HG03097 (cell line): ENCODE measurements at regions not wholly inside any gene's neighbourhood (a gene's known extent, or its start where the extent isn't known, plus 50 kb on each side); places are given as distances from the start of the nearest gene placed in this dataset.

Experiments
- ATAC-seq: cut with Tn5 transposase; IDR thresholded peaks from one replicate; pipeline ENCODE4 v1.9.1; 2021; ENCODE audit not compliant: unreplicated experiment, low FRiP score

DNA sequence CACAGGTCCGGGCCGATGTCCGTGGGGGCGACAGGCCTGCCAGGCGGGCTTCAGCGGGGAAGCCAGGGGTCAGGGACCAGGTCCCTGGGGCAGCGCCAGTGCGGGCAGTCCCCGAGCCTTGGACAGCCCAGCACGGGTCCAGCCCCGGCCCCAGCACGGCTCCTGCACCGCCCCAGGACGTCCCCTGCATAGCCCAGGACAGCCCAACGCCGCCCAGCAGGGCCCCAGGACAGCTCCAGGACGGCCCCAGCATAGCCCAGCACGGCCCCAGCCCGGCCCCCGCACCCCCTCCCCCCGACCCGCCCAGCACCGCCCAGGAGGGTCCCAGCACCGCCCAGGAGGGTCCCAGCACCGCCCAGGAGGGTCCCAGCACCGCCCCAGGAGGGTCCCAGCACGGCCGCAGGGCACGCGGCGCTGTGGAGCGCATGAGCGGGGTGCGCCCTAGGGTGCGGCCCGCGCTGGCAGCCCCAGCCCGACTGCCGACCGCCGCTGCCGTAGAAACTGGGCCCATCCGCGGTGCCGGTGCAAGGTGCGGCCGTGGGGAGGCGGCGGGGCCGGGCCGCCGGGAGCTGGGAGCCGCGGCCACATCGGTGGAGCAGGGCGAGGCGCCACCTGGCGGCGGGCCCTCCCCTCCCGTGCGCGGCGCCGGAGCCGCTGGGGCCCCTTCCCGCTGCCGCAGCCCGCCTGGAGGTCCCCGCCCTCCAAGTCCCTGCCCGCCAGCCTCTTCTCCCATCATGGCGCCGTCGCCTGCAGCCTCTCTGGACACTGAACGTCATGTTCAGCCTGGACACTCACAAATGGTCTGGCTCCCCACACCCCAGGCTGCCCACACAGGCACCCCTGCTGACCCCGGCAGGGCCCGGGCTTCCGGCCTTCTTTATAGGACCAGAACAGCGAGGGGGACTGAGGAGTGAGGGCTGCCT, 106.8 kb upstream of the NKX1-1 start:
- ATAC-seq = no peak

DNA sequence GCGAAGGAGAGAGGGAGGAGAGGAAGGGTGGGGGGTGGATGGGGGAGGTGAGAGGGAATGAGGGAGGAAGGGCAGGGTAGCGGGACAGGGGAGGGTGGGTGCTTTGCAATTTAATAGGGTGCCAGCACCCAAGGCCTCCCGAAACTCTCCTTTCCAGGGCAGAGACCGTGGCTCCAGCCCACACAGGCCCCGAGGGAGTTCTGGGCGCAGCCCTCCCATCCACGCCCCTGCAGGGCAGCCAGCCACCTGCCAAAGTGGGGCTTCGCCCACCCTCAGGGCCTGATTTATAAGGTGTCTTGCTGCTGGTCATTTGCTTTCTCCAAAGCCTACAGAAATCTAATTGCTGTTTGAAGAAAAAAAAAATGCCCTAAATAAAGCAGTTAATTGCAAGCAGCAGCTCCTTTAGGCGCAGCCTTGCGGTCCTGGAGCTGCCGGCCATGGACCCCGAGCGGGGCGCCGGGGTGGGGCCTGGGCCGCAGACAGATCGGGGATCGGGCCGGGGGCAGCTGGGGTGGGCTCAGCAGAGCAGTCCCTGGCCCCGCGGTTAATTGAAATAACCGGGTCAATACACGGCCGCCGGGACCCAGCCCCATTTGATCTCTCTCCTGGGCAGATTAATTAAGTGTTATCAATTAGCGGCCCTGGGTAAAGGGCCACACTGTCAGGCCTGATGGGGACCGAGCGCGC, 106.0 kb upstream of the NKX1-1 start:
- no peak for ATAC-seq

DNA sequence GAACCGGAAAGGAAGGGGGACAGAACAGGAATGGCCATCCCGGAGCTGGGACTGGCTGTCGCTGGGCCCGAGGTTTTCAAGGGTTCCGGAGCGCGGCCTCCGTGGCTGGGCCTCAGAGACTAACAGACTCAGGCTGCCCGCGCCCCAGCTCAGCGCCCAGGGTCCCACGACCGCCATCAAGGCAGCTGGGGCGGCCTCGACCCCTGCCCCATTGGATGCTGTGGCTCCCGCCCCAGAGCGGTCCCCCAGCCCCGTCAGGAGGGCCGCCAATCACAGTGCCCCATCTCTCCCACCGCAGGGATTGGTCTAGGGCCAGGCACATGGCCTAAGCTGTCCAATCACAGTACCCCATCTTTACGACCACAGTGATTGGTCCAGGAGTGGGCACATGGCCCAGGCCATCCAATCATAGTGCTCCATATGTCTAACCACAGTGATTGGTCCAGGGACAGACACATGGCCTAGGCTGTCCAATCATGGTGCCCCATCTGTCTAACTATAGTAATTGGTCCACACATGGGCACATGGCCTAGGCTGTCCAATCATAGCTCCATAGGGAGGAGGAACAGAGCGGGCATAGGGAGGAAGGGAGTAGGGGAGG, 105.3 kb upstream of the NKX1-1 start:
- ATAC-seq = no peak

DNA sequence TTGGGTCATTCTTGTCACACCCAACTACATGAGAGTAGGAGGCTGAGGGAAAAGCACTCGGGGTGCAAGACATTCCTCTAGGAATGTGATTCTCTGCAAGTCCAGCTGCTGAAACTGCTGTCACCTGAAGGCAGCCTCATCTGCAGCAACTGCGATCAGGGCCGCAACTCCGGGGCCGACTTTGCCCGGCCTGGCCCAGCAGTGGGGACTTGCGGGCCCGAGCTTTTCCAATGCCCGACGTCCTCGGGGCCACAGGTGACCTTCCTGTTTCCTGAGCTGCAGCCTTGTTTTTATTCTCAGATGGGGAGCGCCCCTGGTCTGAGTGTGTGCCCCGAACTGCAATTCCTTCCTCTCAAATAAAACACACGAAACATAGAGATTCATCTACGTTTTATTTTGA, 104.7 kb upstream of the NKX1-1 start:
- no peak for ATAC-seq

DNA sequence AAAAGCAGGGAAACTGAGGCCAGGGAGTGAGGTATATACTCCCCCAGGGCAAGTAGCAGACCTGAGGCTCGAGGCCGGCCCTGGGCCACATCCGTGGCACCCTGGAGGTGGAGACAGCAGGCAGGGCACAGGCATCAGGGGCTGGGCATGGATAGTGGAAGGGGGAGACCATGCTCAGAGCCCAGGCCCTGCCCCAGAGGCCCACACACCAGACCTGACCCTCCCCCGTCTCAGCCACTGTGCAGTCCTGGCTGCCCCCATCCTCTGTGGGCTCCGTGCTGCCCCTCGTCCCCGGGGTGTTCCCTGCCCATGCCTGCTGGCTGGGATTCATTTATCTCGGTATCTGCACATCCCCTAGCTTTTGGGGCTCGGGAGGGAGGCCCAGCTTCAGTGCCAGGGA, 103.1 kb upstream of the NKX1-1 start:
- no peak for ATAC-seq

DNA sequence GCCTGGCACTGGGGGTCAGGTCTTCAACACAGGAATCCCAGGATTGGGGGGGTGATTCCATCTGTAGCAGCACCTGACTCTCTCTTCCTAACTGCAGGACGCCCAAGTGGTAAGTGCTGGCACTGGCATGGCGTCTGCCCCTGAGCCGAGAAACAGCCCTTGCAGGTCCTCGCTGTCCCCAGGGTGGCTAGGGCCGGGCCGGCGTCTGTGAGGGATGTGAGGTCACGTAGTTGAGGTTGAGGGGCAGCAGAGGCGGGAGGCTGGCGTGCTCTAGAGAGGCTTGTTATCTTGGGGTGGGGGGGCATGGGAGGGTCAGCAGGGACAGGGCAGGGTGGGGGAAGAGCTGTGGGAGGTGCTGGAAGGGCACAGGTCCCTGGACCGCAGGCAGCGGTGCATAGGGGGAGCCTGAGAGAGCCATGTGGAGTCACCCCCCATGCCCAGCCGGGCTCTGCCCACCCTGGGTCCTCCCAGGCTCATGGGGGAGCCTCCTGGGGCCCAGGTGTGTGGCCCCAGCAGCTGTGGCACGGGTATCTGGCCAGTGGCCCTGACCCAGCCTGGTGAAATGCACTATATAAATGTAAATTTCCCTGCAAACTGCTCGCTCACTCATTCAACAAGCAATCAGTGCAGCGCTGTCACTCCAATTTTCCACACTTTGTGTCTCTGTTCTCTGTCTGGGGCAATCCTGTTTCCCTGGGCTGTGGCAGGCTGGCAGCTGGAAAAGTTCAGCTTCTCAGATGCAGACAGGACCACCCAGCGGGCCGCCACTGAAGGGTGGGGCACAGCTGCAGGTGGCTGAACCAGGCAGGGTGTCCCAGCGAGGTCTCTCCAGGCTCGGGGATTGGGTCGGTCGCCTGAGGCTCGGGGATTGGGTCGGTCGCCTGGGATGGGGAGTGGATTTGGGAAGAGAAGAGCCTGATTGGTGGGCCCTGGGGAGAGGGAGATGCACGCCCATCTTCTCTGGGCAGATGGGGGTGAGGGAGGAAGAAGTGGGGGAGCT, 102.2 kb upstream of the NKX1-1 start:
- no peak for ATAC-seq

DNA sequence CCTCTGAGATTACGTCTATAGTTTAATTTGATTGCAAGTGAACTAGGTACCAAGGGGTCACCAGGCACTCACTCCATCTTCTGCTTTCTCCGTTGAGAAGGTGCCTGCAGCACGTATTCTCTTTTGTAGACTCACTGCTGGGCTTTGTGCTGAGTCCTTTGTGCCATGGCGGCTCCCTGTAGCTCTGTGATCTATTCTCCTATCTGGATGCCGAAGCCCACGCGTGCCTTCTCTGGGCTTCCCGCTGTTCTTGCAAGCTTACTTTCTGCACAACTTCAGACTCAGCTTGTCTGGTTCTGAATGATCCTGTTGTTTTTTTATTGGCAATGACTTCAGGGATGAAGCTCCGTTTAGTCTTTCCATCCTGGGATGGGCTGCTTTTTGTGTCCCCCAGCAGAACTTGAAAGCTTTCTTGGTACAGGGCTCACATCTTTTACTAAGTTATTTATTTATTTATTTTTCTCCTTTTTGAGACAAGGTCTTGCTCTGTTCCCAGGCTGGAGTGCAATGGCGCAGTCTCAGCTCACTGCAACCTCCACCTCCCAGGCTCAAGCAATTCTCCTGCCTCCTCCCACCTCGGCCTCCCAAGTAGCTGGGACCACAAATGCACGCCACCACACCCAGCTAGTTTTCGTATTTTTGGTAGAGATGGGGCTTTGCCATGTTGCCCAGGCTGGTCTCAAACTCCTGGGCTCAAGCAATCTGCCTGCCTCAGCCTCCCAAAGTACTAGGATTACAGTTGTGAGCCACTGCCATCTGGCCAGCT, 100.9 kb upstream of the NKX1-1 start:
- ATAC-seq = no peak

DNA sequence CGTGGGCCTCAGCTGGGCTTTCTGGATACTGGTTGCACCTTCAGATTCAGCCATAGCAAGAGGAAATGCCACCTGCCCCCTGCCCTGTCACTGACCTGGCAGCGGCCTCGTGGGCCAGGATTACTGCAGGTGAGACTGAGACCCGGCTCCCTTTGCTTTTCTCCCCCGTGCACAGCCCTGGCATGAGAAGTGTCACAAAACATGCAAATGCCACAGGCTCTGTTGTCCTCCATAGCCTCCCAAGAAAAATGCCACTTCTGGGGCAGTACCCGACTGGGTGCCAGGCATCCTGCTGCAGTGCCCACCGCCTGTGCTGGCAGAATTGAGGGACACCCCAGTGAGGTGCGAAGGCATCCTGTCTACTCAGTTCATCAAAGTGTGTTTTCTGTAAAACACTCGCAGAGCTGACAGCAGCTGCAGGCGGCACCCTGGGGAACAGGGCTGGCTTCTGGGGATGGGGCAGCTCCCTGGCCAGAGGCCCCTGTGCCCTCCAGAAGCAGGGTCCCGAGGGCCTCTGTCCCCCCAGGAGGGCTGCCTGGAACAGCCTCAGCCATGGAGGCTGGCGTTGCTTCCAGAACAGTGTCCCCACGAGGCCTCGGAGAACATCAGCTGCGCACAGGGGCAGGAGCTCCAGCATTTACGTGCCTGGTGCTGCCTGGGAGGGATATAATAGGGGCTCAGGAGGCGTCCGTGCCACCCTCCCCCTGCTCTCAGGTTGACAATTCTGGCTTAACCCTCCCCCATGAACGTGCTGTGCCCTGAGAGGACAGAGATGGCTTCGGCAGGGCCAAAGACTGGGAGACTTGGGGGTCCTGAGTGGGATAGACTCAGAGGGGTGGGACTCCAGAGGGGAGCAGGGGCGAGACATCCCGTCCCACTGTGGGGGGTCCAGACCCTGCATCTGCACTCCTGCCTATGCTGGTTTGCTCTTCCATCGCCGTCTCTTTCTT, 99.5 kb upstream of the NKX1-1 start:
- no peak for ATAC-seq

DNA sequence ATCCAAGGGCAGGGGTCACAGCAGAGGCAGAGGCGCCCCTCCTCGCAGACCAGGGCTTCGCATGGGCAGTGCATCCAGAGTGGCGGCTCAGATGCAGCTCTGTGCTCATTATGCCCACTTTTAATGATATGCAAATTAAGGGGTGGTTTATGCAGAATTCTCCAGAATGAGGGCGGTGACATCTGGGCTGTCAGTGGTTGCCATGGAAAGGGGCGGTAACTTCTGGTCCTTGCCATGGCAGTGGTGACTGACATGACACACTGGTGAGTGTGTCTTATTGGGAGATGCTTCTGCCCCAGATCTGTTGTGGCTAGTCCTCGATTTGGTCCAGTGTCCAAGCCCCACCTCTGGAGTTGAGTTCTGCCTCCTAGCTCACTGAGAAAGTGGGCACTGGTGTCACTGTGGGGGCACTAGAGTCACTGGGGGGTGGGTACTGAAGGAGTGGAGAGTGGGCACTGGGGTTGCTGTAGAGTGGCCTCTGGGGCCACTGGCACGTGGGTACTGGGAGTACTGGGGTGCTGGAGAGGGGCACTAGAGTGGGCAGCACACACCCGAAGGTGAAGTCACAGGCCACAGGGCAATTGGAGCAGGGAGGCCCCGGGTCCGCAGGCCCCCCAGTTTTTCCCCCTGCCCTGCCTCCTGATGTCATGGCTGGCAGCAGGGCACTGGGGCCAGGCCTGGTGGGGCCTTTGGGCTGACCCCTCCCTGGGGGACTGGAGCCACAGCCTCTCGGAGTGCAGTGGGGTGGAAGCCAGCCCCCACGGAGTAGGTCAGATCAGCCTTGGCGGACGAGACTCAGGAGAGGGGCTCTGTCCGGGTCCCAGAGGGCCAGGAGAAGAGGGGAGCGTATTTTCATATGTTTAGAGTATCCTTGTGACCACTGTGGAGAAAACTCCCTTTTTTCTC, 98.6 kb upstream of the NKX1-1 start:
- ATAC-seq = no peak

DNA sequence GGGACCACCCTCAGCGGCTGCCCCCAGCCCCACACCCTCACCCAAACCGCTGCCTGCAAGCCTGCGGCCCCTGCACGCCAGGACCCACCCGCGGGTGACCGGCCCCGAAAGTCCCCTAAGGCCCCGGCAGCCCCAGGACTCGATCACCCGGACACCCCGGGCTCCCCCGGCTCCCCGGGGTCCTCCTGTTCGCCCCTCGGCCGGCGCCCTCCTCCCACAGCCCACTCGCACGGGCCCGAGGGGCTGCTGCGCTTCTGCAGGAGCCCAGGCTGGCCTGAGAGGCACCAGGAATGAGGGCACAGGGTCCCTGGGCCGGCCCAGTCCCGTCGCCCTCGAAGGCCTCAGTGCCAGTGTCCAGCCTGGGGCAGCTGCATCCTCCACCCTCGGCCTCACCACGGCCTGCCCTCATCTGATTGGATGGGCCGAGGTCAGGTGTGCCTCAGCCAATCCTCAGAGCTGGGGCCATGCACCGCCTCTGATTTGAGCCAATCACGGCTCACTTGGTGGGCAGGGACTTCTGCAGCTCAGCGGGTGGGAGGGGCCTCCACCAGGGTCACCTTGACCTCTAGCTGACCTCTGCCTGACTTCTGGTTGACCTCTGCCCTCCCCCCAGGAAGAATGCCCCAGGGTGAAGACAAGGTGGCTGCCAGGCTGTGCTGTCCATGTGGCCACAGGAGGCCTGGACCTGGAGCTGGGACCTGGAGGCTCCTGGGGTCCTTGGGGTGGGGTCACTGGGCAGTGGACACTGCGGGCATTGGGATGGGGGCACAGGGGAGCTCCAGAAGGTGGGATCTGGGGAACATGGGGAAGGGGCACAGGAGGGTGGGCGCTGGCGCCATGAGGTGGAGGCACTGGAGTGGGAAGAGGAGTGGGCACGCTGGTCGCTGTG, 97.6 kb upstream of the NKX1-1 start:
- ATAC-seq = no peak

DNA sequence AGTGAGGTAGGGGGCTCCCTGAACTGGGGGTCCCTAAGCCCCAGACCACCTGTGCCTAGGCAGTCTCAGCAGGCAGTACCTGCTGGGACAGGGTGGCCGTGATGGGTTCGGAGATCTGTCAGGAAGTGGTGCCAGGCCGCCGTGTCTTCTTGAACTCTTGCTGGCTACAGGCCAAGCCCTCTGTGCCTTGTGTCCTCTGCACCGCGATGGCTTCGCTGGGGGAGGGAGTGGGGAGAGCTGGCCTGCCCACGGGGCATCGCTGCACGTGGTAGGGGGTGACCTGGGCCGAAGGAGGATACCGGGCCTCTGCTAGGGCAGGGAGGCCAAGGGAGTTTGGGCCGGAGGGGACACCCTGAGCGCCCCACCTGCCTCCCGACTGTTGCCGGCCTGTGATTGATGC, 96.7 kb upstream of the NKX1-1 start:
- no peak for ATAC-seq

DNA sequence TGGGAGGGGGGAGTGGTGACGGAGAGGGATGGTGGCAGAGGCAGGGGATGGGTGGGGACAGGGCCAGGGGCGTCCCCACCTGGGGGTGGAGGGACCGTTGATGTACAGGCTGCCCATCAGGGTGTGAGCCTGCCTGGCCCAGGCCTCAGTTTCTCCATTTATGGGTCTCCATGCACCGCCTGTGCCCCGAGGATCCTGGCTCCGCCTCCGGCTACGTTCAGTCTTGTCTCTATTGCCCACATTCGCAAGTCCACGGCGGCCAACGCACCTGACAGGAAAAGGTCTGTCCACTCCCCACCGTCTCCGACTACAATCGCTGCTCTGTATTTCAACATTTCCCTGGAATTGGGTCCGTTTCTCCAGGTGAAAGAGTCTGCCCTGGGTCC, 96.3 kb upstream of the NKX1-1 start:
- no peak for ATAC-seq

DNA sequence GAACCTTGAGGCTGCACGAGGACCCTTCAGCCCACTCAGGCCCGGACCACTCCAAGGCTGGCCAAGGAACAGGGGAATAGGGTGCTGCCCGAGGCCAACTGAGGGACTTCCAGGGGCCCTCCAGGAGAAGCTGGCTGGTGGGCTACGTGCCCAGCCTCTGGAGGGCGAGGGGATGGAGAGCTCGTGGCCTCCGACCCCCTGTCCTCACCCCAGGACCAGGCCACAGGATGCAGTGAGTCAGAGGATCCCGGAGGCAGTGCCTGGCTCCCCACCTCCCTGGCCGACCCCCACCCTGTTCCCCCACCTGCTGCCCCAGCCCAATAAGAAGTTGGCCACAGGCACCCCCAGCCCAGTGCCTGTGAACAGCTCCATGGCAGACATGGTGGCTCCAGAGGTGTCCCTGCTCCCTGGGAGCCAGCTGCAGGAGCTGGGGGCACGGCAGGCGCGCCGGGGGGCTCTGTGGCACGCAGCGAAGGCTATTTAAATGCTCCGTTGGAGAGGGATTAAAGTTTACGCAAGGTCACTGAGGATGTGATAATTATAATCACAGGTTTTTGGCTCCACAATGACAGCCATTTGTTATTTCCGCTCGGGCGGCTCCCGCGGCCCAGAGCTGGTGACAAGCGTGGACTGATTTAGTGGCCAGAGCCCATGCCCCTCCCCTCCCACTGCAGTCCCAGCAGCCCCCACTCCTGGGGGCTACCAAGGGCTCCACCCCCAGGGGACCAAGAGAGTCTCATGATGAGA, 95.7 kb upstream of the NKX1-1 start:
- no peak for ATAC-seq

DNA sequence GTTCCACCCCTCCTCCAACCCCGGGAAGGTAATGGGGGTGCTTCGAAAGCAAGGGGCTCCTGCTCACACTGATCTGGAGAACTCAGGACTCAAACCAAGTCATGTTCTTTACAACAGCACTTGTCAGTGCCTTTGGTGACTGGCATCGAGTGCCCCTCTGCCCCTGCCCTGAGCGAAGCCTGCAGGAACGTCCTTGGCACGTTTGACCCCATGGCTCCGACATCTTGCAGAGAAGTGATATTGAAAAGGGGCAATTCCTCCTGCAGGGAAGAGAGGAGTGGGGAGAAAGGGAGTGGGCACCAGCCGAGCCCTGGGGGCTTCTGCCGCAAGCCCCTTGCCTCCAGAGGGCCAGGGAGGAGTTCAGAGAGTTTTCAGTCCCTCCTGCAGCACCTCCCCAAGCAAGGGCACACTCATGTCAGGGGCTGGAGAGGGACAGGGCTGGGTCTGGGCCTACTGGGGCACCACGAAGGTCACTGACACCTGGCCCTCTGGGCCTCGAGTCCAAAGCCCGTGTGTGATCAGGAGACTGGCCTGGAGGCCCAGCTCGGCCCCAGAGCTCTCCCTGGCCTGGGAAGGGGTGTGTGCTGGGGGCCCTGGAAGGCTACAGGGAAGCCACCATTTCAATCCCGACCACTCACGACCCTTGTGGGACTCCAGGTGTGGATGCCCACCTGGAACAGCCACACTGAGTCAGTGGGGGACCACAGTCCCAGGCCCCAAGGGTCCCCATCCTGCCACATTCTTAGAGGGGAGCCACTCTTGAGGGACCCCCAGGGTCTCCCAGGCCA, 94.9 kb upstream of the NKX1-1 start:
- ATAC-seq = no peak
